ENCODE measurements at regions not wholly inside any gene's neighbourhood (a gene's known extent, or its start where the extent isn't known, plus 50 kb on each side); places are given as distances from the start of the nearest gene placed in this dataset.
"Not testable (repeated sequence)": the region's sequence is repeated elsewhere in the genome, so short reads cannot be mapped to it uniquely, and the experiment has no call there.

DNA sequence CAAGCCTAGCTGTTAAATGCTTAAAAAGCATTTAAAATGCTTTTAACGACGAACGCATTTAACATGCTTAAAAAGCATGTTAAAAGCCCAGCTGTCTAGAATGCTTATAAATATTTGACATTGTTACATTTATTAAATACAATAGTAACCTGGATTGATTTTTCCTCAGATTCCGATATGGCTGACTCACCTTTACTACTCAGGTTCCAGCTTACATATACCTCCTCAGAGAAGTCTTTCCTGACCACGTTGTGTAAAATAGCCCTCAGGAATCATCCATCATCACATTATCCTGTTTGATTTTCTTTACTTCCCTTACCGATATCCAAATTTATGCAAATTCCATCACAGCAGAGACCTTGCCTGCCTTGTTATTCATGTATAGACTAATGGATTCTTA lies 51.4 kb downstream of the SLC41A2 start:
- no peak for DNase-seq (ENCODE audit: low read depth, low spot score)

DNA sequence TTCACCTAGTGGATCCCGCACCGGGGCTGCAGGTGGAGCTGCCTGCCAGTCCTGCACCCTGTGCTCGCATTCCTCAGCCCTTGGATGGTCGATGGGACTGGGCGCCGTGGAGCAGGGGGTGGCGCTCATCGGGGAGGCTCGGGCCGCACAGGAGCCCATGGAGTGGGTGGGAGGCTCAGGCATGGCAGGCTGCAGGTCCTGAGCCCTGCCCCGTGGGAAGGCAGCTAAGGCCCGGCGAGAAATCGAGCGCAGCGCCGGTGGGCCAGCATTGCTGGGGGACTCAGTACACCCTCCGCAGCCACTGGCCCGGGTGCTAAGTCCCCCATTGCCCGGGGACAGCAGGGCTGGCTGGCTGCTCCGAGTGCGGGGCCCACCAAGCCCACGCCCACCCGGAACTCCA lies 52.6 kb downstream of the SLC41A2 start:
- DNase-seq (ENCODE audit: low read depth, low spot score): not testable (repeated sequence)

DNA sequence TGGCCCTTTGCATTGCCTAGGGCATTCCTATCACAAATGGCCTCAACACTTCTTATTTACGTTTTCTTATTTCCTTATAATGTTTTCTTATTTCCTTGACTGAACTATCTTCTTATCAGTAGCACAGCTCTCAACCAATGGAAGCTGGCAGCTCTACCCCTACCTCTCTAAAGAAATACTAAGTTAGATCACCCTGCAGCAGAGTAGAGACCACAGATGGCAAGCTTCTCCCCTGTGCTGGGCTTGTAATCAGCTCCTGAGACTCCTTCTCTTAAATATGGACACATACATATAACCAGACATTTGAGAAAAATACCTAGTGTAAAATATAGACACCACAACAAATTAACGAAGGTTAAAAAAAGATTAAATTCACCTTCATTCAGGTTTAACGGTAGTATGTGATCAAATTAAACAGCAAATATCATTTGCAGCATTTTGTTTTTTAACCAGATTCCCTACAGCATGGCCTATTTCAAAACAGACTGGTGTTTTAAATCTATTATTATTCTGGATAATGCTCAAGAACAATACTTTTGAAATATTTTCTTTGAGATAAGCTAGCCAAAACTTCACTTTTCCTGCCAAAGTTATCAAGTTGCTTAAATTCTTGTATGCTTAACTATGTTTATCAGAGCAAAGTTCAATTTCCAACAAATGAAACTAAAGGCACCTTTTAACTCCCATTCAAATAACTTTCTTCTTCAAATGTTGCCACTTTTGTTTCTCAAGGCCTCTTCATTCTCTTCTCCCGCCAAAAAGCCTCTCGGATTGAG lies 54.3 kb downstream of the SLC41A2 start:
- DNase-seq (ENCODE audit: low read depth, low spot score): no peak

DNA sequence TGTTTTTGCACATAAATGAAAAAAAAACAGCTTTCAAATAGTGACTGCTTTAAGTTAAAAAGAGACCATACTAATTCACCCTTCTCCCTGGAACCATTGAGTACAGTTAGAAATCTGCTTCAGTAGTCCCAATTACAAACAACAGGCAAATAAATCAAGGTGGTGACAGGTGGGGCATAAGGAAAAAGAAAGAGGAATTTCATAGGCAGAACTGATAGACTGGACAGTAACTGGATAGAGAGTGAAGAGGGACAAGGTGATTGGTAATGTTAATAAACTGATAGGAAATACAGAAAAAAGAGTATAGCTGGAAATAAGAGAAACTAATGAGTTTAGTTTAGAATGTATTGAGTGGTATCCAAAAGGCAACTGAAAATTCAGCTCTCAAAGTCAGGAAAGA lies 56.0 kb downstream of the SLC41A2 start:
- DNase-seq (ENCODE audit: low read depth, low spot score): no peak

DNA sequence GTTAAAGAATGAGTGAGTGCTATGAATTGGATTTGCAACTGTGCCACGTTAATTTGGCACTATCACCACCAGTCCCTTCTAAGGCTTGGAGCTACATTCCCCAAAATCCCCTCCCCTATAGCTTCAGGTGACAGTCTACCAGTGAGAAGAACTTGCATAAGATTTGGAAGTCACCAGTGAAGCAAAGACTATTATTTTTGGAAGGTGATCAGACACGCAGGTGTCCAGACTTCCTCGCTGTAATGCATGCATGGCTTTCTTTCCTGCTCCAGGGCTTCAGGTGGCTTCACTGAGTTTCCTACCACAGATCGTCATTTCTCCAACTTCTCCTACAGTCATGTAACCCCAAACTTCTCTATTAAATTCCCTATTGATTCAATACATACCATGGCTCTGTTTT lies 61.4 kb downstream of the SLC41A2 start:
- DNase-seq (ENCODE audit: low read depth, low spot score): no peak

DNA sequence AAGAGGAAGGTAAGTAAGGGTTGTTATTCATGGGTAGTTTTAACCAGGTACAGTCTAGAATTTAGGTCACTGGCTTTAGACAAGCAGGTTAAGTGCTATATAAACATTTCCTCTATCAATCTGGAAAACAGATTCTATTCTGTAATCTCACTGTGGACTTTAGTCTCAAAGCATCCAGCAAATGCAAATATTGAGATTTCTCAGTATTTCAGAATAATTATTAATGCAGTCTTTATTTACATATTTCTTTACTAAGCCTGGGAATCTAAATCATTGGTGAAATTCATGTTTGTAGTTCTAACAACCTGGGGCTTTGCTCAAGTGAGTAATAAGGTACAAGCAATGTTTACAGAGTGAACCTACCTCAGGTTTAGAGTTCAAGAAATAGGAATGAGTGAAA lies 61.9 kb downstream of the SLC41A2 start:
- no peak for DNase-seq (ENCODE audit: low read depth, low spot score)

DNA sequence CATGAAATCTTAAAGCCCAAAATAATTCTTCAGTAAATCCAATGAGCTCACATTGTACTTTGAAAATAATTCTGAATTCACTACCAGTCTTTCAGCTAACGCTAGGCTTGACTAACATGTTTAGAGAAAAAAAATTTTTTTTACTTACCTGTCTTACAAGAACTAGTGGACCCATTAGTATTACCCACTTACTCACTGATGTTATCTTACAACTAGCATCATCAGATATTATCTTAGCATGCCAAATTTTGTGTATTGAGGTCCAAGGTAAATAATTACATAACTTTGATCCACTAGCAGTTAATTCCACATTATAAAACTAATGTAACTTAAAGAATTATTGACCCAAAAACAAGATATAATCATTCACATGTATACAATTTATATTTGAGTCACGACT lies 62.7 kb downstream of the SLC41A2 start:
- no peak for DNase-seq (ENCODE audit: low read depth, low spot score)

DNA sequence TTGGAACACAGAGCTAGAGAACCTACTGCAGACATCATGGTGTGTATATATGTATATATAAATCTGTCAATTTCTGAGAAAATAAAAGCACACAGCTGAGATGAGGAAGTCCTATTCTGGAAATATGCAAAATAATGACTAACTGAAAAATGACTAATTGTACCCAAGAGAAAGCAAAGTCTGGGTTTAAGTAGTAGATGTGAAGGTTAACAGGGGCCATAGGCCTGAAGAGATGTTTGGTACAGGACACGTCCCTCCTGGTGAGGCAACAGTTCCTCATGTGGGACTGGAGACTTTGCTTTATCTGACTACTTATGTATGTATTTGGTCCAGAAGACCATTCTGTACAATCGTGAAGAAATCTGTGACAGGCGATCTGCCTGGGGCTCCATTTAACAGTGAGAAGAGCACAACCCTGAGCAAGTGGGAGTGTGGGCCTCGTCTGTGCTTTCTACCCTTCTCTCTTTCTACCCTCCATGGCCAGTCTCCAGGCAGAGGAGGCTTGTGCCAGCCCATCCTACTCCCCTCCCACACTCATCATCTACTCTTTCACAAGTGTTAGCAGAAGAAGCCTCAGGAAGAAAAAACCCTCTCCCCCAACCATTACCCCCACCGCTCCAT lies 67.5 kb downstream of the SLC41A2 start:
- no peak for DNase-seq (ENCODE audit: low read depth, low spot score)

DNA sequence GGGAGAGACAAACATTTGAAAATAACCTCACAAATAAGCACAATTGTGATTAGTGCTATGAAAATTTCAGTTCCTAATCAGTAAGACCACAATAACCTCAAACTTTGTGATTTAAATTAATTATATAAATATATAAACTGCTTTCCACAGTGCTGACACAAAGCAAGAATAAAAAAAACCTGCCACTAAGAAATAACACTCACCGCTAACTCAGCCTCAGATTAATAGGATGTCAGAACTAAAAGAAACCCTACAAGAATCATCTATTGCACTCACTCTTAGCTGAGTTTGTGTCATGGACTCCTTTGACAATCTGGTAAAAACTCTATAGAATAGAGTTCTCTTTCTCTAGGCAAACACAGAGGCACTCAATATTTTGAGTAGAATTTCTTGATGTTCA lies 68.4 kb downstream of the SLC41A2 start:
- DNase-seq (ENCODE audit: low read depth, low spot score): no peak

DNA sequence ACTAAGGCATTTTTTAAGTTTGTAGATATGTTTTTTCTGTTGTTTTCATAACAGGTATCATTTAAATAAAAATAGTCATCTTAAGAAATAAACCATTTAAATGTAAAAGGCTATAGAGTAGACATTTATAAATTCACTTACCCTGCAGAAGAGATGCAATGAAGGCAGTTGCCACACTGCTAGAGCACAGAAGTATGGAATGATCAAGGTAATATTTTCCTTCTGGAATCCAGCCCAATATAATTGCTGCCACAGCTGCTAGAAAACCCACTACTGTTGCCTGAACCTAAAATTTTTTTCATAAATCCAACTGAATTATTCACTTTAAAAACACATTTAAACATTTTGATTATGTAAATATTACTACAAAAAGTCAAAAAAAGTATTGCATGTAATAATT lies 69.2 kb downstream of the SLC41A2 start:
- DNase-seq (ENCODE audit: low read depth, low spot score): no peak

DNA sequence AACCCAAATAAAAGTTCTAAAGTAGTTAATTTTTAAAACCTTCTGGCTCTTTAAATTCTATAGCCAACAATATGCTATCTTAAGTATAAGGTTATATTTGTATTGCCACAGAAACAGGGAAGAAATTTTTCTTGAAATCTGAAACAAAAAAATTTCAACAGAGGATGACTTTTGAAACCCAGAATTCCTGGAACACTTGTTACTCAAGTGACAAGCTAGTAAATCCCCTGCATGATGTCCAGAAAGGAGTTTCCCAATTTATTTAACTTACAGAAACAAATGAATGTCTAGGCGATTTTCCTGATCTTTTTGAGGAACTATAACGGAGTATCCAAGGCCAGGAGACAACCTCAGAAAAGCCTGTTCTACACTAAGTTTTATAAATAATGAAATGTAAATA lies 69.6 kb downstream of the SLC41A2 start:
- no peak for DNase-seq (ENCODE audit: low read depth, low spot score)

DNA sequence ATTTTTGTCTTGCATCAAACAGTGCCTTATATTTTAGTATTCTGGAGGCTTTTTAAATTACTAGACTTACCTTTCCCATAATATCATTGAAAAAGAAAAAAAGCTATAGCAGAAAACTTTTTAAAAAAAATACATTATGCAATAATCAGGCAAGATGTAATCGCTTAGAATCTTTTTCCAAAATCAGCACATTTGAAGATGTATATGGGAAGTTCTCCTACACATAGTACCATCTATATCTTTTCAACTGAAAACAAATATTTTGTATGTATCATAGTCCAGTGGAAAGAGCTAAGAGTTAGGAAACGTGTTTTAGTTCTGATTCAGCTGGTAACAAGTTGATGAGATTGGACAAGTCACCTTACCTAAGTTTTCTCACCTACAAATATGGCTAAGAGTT lies 70.6 kb downstream of the SLC41A2 start:
- DNase-seq (ENCODE audit: low read depth, low spot score): no peak

DNA sequence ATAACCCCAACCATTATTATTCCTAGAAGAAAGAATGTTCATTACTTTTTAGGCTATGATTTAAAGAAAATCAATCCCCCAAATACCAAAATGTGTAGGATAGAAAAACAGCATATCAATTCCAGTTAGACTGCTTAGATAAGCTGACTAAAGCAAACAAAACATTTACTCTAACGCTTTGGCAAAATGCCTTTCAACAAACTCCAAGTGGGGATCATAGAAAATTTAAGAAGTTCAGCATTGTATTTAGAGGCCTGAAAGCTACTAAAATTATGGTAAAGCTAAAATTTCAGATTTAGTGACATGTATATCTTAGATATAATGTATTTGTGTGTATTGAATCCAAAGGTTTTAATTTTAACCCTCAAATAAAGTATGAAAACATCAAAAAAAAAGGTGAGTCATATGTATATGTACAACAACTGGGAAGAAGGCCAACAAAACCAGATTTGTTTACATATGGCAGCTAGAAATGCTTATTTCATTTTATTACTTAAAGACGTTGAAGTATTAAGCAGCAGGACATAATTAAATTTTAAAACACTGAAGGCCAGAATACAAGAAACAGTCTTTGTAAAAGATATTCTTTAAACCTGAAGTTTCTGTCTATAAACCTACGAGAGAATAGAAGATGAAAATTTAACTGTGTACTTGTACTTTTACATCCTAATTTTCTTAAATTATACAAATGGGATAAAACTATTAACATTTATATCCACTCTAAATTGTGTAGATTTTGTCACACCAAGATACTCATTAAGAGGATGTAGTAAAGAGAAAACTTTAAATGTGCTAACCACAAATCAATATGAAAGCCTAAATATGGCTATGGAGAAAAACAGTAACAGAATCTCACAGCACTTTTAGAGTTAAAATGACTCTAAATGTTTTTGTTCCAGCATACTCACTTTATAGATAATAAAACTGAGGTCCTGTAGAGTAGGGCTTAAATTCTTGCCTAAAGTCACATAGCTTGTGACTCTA lies 71.4 kb downstream of the SLC41A2 start:
- DNase-seq (ENCODE audit: low read depth, low spot score): no peak

DNA sequence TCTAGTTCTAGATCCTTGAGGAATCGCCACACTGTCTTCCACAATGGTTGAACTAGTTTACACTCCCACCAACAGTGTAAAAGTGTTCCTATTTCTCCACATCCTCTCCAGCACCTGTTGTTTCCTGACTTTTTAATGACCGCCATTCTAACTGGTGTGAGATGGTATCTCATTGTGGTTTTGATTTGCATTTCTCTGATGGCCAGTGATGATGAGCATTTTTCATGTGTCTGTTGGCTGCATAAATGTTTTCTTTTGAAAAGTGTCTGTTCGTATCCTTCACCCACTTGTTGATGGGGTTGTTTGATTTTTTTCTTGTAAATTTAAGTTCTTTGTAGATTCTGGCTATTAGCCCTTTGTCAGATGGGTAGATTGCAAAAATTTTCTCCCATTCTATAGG lies 79.2 kb downstream of the SLC41A2 start:
- DNase-seq (ENCODE audit: low read depth, low spot score): not testable (repeated sequence)

DNA sequence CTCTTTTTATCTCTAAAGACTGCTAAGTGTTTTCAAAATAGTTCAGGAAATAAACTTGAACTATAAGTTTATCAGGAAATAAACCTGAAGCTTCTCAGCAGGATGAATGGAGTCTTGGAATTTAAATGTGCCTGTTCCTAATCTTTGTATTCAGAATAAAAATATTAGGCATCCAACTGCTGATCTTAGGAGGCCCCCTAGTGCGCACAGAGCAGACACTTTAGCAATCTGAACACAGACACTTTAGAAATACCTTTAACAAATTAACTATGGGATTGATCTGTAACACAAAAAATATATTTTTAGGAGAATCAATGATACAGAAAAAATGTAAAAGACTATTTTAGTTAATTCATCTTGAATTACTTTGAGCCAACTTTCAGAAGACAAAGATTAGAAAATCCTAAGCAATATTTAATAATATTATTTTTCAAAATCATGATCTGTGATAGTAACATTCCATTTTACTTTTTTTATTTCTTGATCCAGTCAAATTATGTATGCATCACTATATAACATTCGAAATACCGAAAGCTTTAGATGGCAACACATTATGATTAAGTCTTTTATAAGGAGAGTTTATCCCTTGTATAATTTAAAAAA lies 80.9 kb downstream of the SLC41A2 start:
- DNase-seq (ENCODE audit: low read depth, low spot score): no peak

DNA sequence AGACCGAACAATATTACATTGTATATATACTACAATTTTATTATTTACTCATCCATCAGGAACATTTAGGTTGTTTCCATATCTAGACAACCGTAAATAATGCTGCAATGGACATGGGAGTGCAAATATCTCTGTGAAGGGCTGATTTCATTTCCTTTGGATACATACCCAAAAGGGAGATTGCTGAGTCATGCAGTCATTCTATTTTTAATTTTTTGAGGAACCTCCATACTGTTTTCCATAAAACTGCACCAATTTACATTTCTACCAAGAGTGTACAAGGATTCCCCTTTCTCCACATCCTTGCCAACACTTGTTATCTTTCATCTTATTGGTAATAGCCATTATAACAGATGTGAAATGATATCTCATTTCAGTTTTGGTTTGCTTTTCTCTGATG lies 84.7 kb downstream of the SLC41A2 start:
- DNase-seq (ENCODE audit: low read depth, low spot score): no peak

DNA sequence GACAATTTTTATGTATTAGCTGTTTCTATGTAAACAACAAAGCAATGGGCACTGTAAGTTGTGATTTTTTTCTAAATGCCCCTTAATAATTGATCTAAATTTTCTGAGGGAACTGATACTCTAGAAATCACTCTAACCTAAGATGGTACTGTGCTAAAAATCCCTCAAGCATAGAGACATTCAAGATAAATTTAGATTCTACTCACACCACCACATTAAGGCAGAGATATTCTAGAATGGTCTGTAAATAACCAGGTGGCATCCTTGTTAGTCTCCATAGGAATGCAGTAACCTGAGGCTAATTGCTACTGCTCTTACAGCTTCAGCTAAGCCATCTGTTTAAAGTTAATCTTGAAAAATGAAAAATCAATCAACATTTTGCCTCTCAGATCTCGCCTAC lies 87.3 kb downstream of the SLC41A2 start:
- no peak for DNase-seq (ENCODE audit: low read depth, low spot score)

DNA sequence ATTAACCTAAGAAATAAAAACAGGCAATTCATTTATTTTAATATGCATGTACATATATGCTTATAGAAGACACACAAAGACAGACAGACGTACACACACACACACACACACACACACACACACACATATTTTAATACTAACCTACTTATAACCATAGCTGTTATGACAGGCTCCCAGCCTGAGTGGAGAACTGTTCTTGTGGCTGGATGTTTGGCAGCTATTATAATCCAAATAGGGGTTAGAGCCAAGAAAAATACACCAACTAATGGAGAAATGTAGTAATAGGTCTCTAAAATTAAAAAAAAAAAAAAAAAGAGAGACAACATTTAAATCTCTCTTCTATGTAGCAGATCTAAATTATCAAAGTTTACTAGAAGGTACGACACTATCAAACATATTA lies 91.8 kb downstream of the SLC41A2 start:
- no peak for DNase-seq (ENCODE audit: low read depth, low spot score)

DNA sequence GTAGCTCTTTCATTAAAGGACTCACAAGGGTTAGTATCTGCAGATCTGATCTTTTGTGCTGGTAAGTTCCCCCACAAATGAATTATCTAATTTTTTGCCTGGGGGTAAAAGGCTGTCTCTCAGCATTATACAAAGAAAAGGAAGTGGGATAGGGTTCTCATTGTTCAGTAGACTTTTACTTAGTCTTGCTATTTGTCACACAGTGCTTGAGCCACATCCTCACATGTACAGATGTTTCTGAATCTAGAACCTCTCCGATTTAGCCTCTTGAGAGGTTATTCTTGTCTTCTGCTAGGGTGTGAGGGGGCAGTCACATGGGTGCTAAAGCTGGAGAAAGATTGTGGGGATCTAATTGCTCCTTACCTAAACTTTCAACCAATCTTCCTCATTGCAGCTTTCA lies 93.0 kb downstream of the SLC41A2 start:
- no peak for DNase-seq (ENCODE audit: low read depth, low spot score)

DNA sequence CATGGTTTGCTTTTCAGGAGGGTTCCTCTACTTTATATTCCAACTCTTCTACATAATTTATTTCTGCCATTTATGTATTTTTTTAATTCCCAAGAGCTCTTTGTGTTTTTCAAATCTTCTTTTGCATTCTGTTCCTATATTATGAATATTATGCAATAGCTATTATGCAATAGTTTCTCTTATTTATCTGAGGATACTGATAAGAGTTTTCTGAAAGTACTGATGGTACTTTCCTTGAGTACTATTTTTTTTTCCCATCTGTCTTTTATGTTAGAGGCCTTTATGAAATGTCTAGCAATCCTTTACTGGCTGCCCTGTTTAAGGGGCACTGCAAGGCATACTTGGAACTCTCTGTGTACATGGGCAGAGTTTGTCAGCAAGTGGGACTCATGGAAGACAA lies 93.4 kb downstream of the SLC41A2 start:
- DNase-seq (ENCODE audit: low read depth, low spot score): no peak

DNA sequence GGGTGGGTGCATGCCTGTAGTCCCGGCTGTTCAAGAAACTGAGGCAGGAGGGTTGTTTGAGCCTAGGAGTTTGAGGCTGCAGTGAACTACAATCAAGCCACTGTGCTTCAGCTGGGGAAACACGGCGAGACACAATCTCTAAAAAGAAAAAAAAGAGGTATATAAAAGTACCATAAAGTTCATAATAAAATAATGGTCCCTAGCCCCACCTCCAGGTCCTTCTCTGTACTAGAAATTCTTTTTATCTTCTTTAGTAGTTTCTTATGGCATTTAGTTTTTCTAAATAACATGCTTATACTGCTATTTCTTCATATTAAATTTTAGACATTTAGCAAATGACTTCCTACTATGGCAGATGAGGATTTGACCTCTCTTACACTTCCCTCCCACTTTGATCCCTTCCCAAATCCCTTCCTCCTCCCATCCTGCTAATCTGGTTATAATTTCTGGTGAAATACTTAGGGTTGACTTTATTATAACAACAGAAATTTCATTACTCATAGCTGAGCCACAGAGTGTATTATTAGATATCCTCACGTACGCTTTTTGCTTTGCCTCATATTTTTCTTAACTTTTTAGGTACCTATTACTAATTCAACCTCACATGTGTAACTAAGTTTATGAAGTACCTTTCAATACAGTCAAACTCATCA lies 94.7 kb downstream of the SLC41A2 start:
- DNase-seq (ENCODE audit: low read depth, low spot score): no peak

Measured in ELF-1 (cell line).